GM21737 (cell line): ENCODE measurements at regions not wholly inside any gene's neighbourhood (a gene's known extent, or its start where the extent isn't known, plus 50 kb on each side); places are given as distances from the start of the nearest gene placed in this dataset.
"Not testable (repeated sequence)": the region's sequence is repeated elsewhere in the genome, so short reads cannot be mapped to it uniquely, and the experiment has no call there.

ENCODE experiments used
- ATAC-seq: cut with Tn5 transposase; IDR thresholded peaks from one replicate; pipeline ENCODE4 v1.9.1; 2021; ENCODE audit warnings: mild to moderate bottlenecking, moderate library complexity; ENCODE audit not compliant: unreplicated experiment

- ATAC-seq = no peak
Measured at GRCh38 chr3:118629821-118630220, 404.8 kb downstream of the IGSF11 start.

GRCh38 chr3:118635711-118636110 is 398.9 kb downstream of the IGSF11 start:
- no peak for ATAC-seq

GRCh38 chr3:118636841-118637240 is 397.8 kb downstream of the IGSF11 start:
- no peak for ATAC-seq

- ATAC-seq = no peak
Measured at GRCh38 chr3:118637846-118638245, 396.8 kb downstream of the IGSF11 start.

- no peak for ATAC-seq
Measured at GRCh38 chr3:118641608-118642007, 393.0 kb downstream of the IGSF11 start.

- ATAC-seq = no peak
Measured at GRCh38 chr3:118671192-118671591, 363.5 kb downstream of the IGSF11 start.

- no peak for ATAC-seq
Measured at GRCh38 chr3:118675305-118675704, 359.3 kb downstream of the IGSF11 start.

- ATAC-seq = not testable (repeated sequence)
Measured at GRCh38 chr3:118678663-118679062, 356.0 kb downstream of the IGSF11 start.

GRCh38 chr3:118682921-118683320 is 351.7 kb downstream of the IGSF11 start:
- ATAC-seq = no peak

GRCh38 chr3:118683636-118684035 is 351.0 kb downstream of the IGSF11 start:
- no peak for ATAC-seq

GRCh38 chr3:118688396-118688884 is 346.2 kb downstream of the IGSF11 start:
- ATAC-seq = no peak

- no peak for ATAC-seq
Measured at GRCh38 chr3:118692416-118692815, 342.2 kb downstream of the IGSF11 start.

- ATAC-seq = no peak
Measured at GRCh38 chr3:118705487-118706219, 329.0 kb downstream of the IGSF11 start.

- no peak for ATAC-seq
Measured at GRCh38 chr3:118707991-118708390, 326.7 kb downstream of the IGSF11 start.

- no peak for ATAC-seq
Measured at GRCh38 chr3:118710532-118710931, 324.1 kb downstream of the IGSF11 start.

GRCh38 chr3:118713502-118714207 is 321.0 kb downstream of the IGSF11 start:
- no peak for ATAC-seq

GRCh38 chr3:118714800-118715199 is 319.8 kb downstream of the IGSF11 start:
- ATAC-seq = no peak

GRCh38 chr3:118729546-118729945 is 305.1 kb downstream of the IGSF11 start:
- no peak for ATAC-seq

GRCh38 chr3:118734664-118735063 is 300.0 kb downstream of the IGSF11 start:
- no peak for ATAC-seq

- no peak for ATAC-seq
Measured at GRCh38 chr3:118736107-118736506, 298.5 kb downstream of the IGSF11 start.

GRCh38 chr3:118740722-118741290 is 293.8 kb downstream of the IGSF11 start:
- no peak for ATAC-seq

- ATAC-seq = no peak
Measured at GRCh38 chr3:118742760-118743159, 291.9 kb downstream of the IGSF11 start.
